Body of pancreas (tissue), 4 donors: ENCODE measurements at regions not wholly inside any gene's neighbourhood (a gene's known extent, or its start where the extent isn't known, plus 50 kb on each side); places are given as distances from the start of the nearest gene placed in this dataset.

Experiments
- ATAC-seq: fragments of 150-250 bp; one replicate; pipeline ENCODE4 v1.9.1; 2016
- DNase-seq, 4 donors: peaks; one replicate each; pipeline ENCODE4 v3.0.0-alpha.2; 2019
- H3K27ac ChIP-seq, 4 donors: fragments of 200-600 bp; sonication (generic); 1 replicate in 3 of 4; 2 replicates in 1 of 4; pipeline versions ENCODE4 v1.5.1 to v1.6.1; 2016 to 2019; ENCODE audit warnings: mild to moderate bottlenecking in 1 of 4, mixed read lengths in 1 of 4, moderate library complexity in 1 of 4
- H3K27me3 ChIP-seq, 2 donors: fragments of 200-600 bp; sonication (generic); one replicate each; pipeline ENCODE4 v1.6.0; 2016; ENCODE audit warnings: mild to moderate bottlenecking in 1 of 2
- H3K36me3 ChIP-seq, 2 donors: fragments of 200-600 bp; sonication (generic); replicated peaks in 1 of 2; 2 replicates each; pipeline ENCODE4 v1.5.1; 2016; ENCODE audit warnings: low read depth in 2 of 2; ENCODE audit not compliant: insufficient read depth in 1 of 2
- H3K4me1 ChIP-seq: fragments of 200-600 bp; sonication (generic); one replicate; pipeline ENCODE4 v1.6.0; 2016
- H3K4me3 ChIP-seq, 2 donors: fragments of 200-600 bp; sonication (generic); 1 replicate in 1 of 2; 2 replicates in 1 of 2; pipeline ENCODE4 v1.5.1; 2016 to 2019
- H3K9me3 ChIP-seq, 3 donors: fragments of 200-600 bp; sonication (generic); 1 replicate in 2 of 3; 2 replicates in 1 of 3; pipeline ENCODE4 v1.5.1; 2016
- POLR2A ChIP-seq, 3 donors: fragments of 450-650 bp; IDR thresholded peaks; one replicate each; pipeline ENCODE4 v1.6.1; 2016; ENCODE audit warnings: antibody characterized with exemption in 3 of 3, mild to moderate bottlenecking in 2 of 3
- WGBS, 2 donors: methylation state at CpG; one replicate each; pipeline ENCODE4 v1.1.5; 2017; 5-methylcytosine and 5-hydroxymethylcytosine counted together
- intact Hi-C: fragments of 100-400 bp; cut with DNase I; formaldehyde crosslinking; loops from one replicate; pipeline ENCODE4 v1.15.1; 2023
- TF ChIP-seq, protein P1 (sequence below), 7 experiments: fragments of 450-650 bp in 4 of 7; fragments of 200-600 bp in 3 of 7; sonication (generic) in 3 of 7; IDR thresholded peaks; one replicate each; pipeline ENCODE4 v1.5.1; 2016 to 2019; ENCODE audit warnings: antibody characterized with exemption in 7 of 7

- ATAC-seq (no peak), DNase-seq (no peak)
- intact Hi-C loops: no loop called here
- H3K36me3 ChIP-seq: no peaks in the 10 kb centered on the region
- H3K9me3 ChIP-seq: no peaks in the 10 kb centered on the region
- no peak overlapping the region for H3K4me3 ChIP-seq
- TF ChIP-seq, protein P1, sequence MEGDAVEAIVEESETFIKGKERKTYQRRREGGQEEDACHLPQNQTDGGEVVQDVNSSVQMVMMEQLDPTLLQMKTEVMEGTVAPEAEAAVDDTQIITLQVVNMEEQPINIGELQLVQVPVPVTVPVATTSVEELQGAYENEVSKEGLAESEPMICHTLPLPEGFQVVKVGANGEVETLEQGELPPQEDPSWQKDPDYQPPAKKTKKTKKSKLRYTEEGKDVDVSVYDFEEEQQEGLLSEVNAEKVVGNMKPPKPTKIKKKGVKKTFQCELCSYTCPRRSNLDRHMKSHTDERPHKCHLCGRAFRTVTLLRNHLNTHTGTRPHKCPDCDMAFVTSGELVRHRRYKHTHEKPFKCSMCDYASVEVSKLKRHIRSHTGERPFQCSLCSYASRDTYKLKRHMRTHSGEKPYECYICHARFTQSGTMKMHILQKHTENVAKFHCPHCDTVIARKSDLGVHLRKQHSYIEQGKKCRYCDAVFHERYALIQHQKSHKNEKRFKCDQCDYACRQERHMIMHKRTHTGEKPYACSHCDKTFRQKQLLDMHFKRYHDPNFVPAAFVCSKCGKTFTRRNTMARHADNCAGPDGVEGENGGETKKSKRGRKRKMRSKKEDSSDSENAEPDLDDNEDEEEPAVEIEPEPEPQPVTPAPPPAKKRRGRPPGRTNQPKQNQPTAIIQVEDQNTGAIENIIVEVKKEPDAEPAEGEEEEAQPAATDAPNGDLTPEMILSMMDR (IDR thresholded peaks at IDR 0.05): no peak
- TF ChIP-seq POLR2A (IDR thresholded peaks at IDR 0.05): no peak
- no peaks in the 10 kb centered on the region for H3K27me3 ChIP-seq
- peaks cover 5% of the 10 kb centered on the region for H3K4me1 ChIP-seq
- no peak overlapping the region for H3K27ac ChIP-seq
- 87 to 94% methylated on average over 4 to 5 of the region's 5 CpGs for WGBS, 2 donors
Observed at GRCh38 chr10:124342821-124343170, 75.9 kb downstream of the OAT start.

- H3K36me3 ChIP-seq: no peaks in the 10 kb centered on the region
- H3K4me1 ChIP-seq: peaks cover 5% of the 10 kb centered on the region
- DNase-seq (no peak), ATAC-seq (no peak)
- no peaks in the 10 kb centered on the region for H3K9me3 ChIP-seq
- 86 to 88% methylated on average over 8 to 15 of the region's 15 CpGs for WGBS, 2 donors
- intact Hi-C loops: no loop called here
- TF ChIP-seq, protein P1 (IDR thresholded peaks at IDR 0.05): no peak
- TF ChIP-seq POLR2A (IDR thresholded peaks at IDR 0.05): no peak
- H3K27ac ChIP-seq: no peak overlapping the region
- H3K27me3 ChIP-seq: no peaks in the 10 kb centered on the region
- no peak overlapping the region for H3K4me3 ChIP-seq
Observed at GRCh38 chr10:124342136-124342820, 76.4 kb downstream of the OAT start.

GRCh38 chr10:124341768-124342135, 77.0 kb downstream of the OAT start:
- H3K4me1 ChIP-seq: peaks cover 5% of the 10 kb centered on the region
- no peak for DNase-seq
- WGBS, 2 donors: 44 to 72% methylated on average over 3 of the region's 3 CpGs
- no peak overlapping the region for H3K27ac ChIP-seq
- TF ChIP-seq, protein P1 (IDR thresholded peaks at IDR 0.05): no peak
- no peak for TF ChIP-seq POLR2A (IDR thresholded peaks at IDR 0.05)
- no peak for ATAC-seq
- no peak overlapping the region for H3K4me3 ChIP-seq
- intact Hi-C loops: no loop called here
- no peaks in the 10 kb centered on the region for H3K36me3 ChIP-seq
- H3K27me3 ChIP-seq: no peaks in the 10 kb centered on the region
- no peaks in the 10 kb centered on the region for H3K9me3 ChIP-seq

DNA sequence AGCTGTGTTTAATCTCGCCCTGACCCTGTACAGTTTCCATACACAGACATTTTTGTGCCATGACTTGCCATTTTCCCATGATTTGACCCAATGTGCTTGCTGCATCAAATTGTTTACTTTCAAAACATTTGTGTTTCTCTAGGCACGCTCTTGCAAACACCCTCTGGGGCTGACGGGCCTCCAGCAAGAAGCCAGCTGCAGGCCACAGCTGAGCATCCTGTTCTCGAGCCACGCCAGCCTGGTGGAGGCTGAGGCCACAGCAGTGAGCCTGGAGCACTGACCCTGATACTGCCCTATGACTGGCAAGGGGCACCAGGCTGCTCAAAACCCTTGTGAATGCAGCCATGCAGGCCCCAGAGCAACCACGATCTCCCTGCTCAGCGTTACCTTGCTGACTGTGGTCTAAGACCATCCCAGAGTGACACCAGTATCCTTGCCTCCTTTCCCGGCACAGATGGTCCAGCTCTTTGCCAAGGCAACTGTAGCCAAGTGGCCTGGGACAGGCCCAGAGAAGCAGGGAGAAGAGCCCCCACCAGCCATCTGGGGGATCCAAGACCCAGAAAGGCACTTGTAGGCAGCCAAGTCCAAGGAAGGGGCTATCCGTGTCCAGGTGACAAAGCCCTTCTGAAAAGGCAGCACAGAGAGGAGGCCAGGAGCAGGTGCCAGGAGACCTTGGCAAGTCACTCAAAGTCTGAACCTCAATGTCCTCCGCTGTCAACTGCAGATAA, 78.5 kb downstream of the OAT start:
- no peak overlapping the region for H3K27ac ChIP-seq
- no peak for ATAC-seq
- DNase-seq: no peak
- WGBS, 2 donors: 86% methylated on average over 5 to 10 of the region's 10 CpGs
- no peak overlapping the region for H3K4me3 ChIP-seq
- TF ChIP-seq, protein P1 (IDR thresholded peaks at IDR 0.05): no peak
- TF ChIP-seq POLR2A (IDR thresholded peaks at IDR 0.05): no peak
- H3K9me3 ChIP-seq: no peaks in the 10 kb centered on the region
- intact Hi-C loops: no loop called here
- H3K36me3 ChIP-seq: no peaks in the 10 kb centered on the region
- H3K4me1 ChIP-seq: peaks cover 5% of the 10 kb centered on the region
- no peaks in the 10 kb centered on the region for H3K27me3 ChIP-seq
